ENCODE measurements at regions not wholly inside any gene's neighbourhood (a gene's known extent, or its start where the extent isn't known, plus 50 kb on each side); places are given as distances from the start of the nearest gene placed in this dataset.
A peak's percentile ranks its signal among the peaks of the same experiment; 100 is the strongest.
"Not testable (repeated sequence)": the region's sequence is repeated elsewhere in the genome, so short reads cannot be mapped to it uniquely, and the experiment has no call there.

DNA sequence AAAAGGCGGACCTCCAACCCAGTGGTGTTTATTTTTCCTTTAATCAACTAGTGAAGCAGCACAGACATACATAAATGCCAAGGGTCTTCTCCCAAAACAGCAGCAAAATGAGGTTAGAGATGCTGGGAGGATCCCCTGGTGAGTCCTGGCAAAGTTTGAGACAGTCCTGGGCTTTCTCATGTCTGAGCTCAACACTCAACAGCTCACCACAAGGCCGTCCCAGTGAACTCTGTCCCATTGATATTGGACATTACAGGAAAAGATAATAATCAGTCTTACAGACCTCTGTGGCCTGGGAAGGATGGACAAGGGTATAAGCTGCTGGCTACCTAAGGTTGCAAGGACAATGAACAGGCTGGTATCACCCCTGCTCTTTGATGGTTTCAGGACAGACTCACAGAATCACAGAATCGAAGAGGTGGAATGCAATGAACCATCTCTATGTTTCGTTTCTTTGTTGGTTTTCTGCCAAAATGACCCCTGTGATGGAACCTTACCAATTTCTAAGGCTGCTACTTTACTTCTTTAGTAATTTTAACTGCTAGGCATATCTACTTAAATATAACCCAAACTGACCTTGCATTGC is 551.8 kb downstream of the RAB28 start:
- DNase-seq (ENCODE audit: low read depth): no peak

DNA sequence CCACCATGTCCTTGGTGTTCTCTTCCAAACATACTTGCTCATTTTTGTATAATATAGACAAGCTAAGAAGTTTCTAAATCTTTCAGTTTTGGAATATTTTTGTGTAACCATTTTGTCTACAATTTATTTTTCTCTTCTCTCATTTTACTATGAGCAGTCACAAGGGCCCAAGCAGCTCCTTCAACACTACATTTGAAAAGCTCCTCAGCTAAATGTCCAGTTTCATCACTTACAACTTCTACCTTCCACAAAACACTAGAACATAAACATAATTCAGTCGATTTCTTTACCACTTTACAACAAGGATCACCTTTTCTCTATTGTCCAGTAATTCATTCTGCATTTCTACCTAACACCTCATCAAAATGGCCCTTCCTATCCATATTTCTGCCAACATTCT is 554.4 kb downstream of the RAB28 start:
- DNase-seq (ENCODE audit: low read depth): no peak

DNA sequence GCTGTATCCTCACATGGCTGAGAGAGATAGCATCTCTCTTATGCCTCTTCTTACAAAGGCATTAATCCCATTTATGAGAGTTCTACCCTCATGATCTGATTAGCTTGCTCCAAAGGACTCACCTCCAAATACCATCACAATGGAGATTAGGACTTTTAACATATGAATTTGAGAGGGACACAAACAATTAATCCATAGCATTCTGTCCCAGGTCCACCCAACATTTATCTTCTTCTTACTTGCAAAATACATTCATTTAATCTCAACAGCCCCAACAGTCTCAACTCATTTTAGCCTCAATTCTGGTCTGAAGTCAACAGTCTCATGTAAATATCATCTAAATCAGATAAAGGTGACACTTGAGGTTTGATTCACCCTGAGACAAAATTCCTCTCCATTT is 555.4 kb downstream of the RAB28 start:
- no peak for DNase-seq (ENCODE audit: low read depth)

DNA sequence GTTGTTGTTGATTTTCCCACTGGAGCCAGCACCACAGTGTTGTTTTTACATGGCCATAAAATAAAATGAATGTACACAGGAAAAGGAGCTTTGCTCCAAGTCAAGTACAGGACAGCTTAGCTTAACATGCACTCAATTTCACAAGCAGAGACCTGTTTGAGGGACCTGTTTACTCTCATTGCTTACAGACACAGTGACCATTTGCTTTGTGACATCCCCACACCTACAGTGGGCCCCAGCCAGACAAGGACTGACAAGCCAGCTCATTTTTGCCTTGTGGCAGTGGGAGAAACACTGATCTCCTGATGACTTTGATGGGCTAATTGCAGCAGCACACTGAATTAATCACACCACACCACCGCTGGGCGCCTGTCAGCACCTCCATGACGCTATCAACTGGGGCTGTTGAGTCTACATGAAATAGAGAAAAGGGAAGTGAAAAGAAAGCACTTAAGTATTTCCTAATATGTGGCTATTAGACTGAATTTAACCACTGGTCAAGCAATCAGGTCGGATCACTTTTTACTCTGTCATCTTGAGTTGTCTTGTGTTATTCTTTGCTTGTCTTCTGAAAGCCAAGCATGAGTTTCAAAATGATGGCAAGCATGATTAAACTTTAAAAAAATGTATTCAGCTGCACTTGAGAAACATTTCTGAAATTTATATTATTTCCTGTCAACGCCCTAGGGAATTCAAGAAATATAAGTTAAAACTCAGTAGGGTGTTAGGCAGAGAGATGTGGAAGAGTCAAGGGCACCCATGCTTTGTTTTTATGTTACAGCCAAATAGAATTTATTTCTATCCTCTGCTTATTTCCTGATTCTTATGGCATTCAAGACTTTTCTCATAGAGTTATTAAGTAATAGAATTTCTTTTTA is 557.7 kb downstream of the RAB28 start:
- DNase-seq (ENCODE audit: low read depth): no peak

DNA sequence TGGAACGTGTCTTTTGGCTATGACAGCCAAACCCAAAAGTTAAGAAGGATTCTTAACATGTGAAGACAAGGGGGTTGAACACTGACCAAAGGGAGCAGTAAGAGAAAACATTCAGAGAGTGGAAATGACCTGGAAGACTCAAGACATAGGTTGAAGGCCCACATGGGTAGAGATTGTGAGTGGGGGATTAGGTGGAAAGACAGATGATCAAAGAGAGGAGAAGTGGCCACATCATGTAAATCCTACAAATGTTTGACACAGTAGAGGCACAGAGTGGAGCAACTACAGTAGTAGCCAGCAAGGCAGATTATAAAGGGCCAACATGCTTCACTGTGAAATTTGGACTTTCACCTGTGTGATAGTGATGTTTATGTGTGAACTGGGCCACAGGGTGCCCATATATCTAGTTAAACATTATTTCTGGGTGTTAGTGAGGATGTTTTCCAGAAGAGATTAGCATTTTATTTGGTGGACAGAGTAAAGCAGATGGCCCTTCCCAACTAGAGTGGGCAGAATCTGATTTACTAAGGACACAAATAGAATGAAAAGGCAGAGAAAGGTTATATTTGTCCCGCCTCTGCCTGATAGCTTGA is 559.3 kb downstream of the RAB28 start:
- no peak for DNase-seq (ENCODE audit: low read depth)

DNA sequence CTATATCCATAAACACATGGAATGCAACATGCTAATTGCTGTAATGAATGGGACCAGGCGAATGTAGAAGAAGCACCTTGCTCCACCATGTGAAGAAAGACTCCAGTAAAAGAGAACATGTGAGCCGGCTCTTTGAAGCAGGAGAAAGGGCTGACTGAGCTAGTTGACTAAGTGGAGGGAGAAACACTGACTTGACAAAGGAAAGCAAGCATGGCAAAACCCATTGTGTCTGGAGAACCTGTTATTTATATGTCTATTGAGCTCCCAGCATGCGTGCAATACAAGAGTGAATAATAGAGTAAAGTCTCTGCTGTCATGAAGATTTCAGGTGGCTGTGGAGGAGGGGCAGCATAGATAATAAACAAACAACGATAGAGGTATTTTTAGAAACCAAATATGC is 559.9 kb downstream of the RAB28 start:
- no peak for DNase-seq (ENCODE audit: low read depth)

DNA sequence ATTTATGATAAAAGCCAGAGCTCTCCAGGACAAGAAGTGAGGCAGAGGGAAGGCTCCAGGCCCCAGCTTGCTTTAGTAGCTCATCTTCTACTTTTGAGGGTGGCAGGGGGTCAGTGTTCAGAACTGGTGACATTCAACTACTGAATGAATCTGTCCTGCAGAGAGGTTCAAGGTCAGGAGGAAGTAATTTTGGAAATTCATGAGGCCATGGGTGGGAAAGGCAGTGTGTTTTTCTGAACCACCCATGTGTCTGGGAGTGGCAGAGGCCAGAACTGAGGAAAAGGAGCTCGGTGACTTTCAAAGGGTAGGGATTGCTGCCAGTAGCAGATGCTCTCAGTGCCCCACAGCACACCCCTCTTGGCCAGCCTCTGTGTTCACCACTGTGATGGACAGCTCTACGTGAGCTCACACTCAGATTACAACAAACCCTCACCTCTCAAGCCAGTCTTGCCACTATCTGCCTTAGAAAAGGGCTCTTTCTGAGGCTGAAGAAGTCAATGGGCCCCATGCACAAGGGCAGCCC is 571.2 kb downstream of the RAB28 start:
- DNase-seq (ENCODE audit: low read depth): no peak

DNA sequence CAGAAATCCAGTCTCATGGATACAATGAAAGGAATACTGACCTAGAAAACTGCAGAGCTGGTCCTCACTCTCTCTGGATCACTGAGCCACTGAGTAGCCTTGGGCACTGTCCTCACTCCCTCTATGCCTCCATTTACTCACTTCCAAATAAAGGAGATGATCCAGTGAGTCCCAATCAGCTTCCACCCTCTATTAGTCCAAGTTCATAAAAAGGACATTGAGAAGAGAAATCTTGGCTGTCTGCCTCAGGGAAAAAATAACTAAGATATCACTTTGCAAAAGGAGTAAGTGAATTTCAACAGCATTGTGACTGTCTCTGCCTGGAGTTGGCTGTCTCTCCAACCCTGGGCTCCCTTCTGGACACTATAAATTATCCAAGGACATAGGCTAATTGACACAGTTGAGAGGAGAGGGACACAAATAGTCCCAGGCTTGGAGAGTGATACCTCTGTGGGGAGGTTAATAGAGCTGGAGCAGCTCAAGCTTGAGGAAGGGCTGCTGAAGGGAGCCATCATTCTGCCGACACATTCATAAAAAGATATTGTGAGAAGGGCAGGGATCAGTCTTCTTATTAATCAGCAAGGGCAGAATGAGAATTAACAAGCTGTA is 572.3 kb downstream of the RAB28 start:
- no peak for DNase-seq (ENCODE audit: low read depth)

DNA sequence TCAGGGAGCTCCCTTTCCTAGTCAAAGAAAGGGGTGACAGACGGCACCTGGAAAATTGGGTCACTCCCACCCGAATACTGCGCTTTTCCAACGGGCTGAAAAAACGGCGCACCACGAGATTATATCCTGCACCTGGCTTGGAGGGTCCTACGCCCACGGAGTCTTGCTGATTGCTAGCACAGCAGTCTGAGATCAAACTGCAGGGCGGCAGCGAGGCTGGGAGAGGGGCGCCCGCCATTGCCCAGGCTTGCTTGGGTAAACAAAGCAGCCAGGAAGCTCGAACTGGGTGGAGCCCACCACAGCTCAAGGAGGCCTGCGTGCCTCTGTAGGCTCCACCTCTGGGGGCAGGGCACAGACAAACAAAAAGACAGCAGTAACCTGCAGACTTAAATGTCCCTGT is 580.5 kb downstream of the RAB28 start:
- DNase-seq (ENCODE audit: low read depth): not testable (repeated sequence)

DNA sequence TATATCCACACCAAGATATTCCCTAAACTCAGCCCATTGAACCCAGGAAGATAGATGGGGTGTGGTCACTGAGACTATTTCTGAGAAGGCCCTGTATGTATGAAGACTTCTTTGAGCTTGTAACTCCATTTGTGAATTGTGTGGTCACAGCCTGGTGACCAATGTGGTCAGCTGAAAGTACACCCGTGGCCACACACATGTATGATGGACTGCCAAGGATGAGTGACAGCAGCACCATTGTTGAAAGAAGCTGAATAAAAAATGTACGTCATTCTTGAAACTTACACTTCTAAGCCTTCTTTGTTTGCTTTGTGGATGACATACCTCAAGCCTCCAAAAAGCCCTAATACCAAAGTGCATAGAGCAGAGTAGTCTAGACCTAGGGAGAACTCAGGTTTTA is 581.4 kb downstream of the RAB28 start:
- DNase-seq (ENCODE audit: low read depth): no peak

DNA sequence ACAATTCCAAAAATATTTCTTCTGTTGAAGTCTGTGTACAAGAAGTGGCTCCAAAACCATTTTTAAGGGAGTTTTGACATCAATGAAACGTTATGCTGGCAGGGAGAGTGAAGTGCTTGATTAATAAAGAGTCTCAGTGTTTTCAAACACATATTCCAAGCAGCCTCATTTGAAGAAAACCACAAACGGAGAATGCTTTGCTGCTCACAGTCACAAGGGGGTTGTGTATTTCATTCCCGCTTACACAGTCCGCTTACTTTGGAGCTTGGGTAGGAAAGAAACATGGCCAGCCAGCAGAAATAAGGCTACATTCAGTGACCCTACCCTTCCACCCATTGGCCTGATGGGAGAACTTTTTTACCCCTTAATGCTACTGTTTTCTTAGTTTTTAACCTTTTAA is 586.2 kb downstream of the RAB28 start:
- DNase-seq (ENCODE audit: low read depth): no peak

DNA sequence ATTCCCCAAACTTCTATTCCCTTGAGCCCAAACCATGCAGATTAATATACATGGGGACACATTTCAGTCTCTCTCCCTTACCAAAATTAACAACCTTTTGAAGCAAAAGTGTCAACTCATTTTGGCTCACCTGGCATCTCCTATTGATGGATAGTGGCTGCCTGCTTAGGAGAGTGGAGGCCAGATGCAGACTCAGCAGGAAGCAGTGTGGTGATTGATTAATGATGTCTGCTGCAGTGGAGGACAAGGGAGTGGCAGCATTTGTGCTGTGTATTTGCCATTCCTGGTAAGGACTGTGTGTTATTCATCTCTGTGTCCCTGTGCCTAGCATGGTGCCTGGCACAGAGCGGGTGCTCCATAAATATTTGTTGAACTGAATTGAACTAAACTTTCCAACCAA is 590.1 kb downstream of the RAB28 start:
- DNase-seq (ENCODE audit: low read depth): no peak

DNA sequence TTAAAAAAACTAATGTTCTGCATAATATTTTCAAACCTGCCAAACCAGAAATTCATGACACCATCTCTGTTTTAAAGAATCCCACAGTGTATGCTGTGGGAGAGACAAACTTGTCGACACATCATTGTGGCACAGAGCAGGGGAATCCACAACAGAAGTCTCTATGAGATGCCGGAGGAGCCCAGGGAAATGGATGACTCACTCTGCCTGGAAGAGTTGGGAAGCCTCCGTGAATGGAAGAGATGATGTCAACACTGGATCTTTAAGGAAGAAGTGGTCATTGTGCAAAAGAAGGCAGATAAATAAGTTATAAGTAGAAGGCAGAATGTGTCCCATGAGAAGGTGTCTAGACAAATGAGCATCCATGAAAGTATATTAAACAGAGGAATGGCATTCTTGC is 595.1 kb downstream of the RAB28 start:
- DNase-seq (ENCODE audit: low read depth): peak; percentile 9

DNA sequence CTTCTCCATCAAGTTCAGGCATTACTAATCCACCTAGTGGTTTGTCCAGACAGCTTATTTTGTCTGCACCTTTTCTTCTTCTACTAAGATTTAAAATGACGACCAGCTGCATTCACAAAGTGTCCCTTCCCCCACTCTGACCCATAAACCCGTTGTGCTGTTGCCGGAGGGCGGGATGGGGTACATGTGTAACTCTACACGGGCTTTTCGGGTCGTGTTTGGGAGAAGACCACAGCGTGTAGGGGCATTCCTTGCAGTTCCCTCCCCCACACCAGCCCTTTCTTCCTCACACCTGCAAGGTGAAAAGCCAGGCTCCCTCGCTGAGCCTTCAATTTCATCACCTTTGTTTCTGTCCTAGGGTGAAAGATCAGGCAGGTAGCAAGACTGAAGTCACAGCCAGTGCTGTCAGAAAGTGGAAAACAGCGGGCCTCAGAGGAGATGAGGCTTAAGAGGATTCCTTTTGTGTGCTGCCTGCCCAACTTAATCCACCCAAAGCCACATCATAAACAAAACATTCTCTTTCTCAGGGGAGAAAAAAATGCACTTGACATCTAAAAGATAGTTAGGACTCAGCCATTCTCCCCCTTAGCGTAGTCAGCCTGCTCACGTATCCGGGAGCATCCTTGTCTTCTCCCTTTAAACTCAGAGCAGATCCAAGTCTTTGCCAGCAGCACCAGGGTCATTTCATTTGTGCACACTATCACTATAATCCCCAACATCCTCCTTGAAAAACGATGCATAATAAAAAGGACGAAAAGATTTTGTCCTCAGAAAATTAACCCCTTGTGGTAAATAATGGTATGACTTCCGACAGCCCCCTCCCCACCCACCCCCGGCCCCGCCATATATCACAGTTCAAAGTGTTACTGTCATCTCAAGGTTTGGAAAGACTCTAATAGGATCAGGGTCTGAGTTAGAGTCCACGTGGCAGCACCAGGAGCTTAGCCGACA is 599.0 kb downstream of the RAB28 start:
- no peak for DNase-seq (ENCODE audit: low read depth)

DNA sequence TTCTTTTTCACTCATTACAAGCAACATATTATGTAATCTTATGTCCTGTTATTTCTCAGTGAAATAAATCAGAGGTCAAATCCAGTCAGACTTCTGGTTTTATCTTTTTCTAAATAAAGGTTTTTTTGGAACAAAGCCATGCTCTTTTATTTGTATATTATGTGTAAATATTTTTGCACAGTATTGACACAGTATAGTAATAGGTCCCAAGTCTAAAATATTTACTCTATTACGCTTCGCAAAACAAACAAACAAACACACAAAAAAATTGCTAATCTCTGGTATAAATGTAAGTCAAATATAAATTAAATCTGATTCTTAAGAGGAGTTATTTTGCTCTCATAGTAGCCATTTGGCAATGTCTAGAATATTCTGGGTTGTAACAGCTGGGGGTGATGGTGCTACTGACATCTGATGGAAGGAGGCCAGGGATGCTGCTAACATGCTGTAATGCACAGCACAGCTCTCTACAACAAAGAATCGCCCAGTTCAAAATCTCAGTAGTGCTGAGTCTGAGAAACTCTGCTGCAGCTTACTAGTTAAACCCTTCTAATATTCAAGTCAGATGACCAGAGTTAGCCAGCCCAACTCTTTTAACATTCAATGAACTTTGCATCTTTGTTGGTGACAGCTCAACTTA is 602.1 kb downstream of the RAB28 start:
- no peak for DNase-seq (ENCODE audit: low read depth)

DNA sequence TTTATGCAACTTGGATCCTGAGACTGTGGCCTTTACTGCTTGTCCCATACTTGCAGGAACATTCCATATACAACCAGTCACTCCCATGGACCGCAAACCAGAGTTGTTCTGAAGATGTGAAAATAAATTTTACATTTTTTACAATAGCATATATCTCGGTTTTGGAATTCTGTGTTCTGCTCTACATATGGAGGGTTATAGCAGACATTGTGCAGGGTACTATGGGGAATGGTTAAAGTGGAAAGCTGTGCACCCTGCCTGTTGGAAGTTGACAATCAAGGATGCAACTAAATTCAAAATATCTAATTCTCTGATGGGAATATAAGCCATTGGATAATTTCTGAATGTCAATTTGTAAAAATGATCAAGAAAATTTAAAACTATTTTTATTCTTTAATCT is 603.3 kb downstream of the RAB28 start:
- DNase-seq (ENCODE audit: low read depth): no peak

DNA sequence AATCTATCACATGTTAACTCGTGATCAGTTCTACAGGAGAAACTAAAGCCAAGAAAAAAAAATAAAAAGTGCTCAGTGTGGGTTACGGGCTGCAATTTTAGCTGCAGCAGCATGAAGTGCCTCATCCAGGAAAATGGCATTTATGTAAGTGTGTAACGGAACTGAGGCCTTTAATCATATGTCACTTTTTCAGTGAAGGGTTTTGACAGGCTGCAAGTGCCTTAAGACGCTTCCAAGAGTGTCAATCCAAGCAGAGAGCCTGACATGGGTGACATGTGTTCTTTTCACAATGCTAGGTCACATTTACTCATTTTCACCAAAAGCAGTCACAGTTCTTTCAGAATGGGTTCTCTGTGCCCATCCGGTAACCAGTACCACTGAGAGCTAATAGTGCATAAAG is 604.6 kb downstream of the RAB28 start:
- no peak for DNase-seq (ENCODE audit: low read depth)

DNA sequence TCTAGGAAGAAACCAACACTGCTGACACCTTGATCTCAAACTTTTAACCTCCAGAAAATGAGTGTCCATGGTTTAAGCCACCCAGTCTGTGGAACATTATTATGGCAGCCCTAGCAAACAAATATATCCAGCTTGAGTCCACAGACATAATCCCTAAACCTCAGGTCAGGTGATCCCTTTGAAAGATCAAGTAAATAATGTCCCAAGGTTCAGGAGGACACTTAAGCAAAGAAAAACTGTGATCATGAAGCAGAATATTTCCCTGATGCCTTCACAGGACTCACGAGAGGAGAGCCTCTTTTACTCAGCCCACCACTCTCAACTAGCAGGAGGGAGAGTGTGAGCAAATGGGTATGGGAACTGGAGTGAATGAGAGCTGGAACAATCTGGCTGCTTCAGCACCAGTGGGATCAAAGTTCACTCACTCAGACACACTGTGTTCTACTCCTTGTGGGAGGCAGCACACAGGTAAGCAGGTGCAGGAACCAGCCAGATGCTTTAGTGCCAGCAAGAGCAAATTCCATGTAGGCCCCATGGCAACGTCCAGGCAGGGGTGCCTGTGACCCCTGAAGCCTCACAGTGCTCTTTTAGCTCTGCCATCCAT is 608.4 kb downstream of the RAB28 start:
- DNase-seq (ENCODE audit: low read depth): no peak

DNA sequence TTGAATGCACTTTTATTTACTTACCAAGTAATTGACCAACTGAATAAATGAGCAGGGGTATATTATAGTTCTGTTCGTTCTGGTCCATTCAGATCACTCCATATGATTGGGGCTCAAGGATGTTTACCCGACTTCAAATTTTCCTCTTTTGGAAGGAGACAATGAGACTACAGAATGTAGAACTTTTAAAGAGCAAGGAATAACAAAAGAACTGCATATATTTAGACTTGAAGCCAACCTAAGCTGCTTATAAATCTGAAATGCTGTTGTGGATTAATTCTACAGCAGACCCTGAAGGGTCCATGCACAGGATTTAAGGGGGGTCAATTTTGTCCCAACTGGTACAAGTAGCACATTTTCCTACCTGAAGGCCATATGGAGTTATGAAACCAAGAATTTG is 610.8 kb downstream of the RAB28 start:
- no peak for DNase-seq (ENCODE audit: low read depth)

DNA sequence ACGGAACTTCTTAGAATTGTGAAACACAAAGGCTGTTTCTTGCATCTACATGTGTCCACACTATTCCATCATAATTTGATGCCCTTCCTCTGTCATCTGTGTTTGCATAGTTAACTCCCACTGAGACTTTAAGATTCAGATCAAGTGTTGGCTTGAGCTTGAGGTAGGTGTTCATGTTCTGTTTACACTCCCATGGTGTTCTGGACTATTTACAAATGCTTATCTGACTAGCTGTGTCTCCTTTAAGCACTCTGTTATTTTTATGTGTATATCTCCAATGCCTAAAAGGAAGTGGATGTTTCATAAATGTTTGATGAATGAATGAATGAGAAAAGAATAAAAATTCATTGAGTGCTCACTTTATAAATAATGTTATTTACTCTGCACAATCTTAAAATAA is 622.7 kb downstream of the RAB28 start:
- no peak for DNase-seq (ENCODE audit: low read depth)
